Stimulated activated effector memory CD8-positive, alpha-beta T cell treated with anti-CD3 and anti-CD28 coated beads, Interleukin-12 subunit alpha, Interleukin-12 subunit beta, amount 100 ng/mL, for 72 hours (primary cell): ENCODE measurements at regions not wholly inside any gene's neighbourhood (a gene's known extent, or its start where the extent isn't known, plus 50 kb on each side); places are given as distances from the start of the nearest gene placed in this dataset.
A peak's percentile ranks its signal among the peaks of the same experiment; 100 is the strongest.

Experiments used
- ATAC-seq: fragments of 150-1000 bp; cut with Tn5 transposase; 2 replicates; pipeline ENCODE4 v1.10.0; 2021
- DNase-seq, 2 donors: peaks; one replicate each; pipeline ENCODE4 v3.0.0; 2021 to 2022; ENCODE audit warnings: low spot score in 2 of 2
- H3K27ac Mint-ChIP-seq: one replicate; pipeline ENCODE4 v1.8.0; 2022; ENCODE audit warnings: mild to moderate bottlenecking, mixed read lengths
- H3K36me3 Mint-ChIP-seq: one replicate; pipeline ENCODE4 v1.8.0; 2022; ENCODE audit warnings: mild to moderate bottlenecking, mixed read lengths
- H3K4me1 Mint-ChIP-seq: one replicate; pipeline ENCODE4 v1.8.0; 2022; ENCODE audit warnings: mixed read lengths
- H3K4me3 Mint-ChIP-seq: one replicate; pipeline ENCODE4 v1.8.0; 2022; ENCODE audit warnings: mild to moderate bottlenecking, mixed read lengths
- H3K9me3 Mint-ChIP-seq: one replicate; pipeline ENCODE4 v1.8.0; 2022; ENCODE audit warnings: mixed read lengths

GRCh38 chr12:118778077-118778476, 203.3 kb upstream of the SRRM4 start:
- H3K9me3 Mint-ChIP-seq: peaks cover 9% of the 10 kb centered on the region
- DNase-seq: no peak
- H3K4me3 Mint-ChIP-seq: no peak overlapping the region
- H3K4me1 Mint-ChIP-seq: no peaks in the 10 kb centered on the region
- no peak for ATAC-seq
- H3K36me3 Mint-ChIP-seq: no peaks in the 10 kb centered on the region
- no peak overlapping the region for H3K27ac Mint-ChIP-seq

- ATAC-seq (no peak), DNase-seq (no peak)
- no peaks in the 10 kb centered on the region for H3K36me3 Mint-ChIP-seq
- H3K27ac Mint-ChIP-seq: no peak overlapping the region
- H3K4me3 Mint-ChIP-seq: no peak overlapping the region
- H3K4me1 Mint-ChIP-seq: no peaks in the 10 kb centered on the region
- peaks cover 14% of the 10 kb centered on the region for H3K9me3 Mint-ChIP-seq
Observed at GRCh38 chr12:118780939-118781338, 200.4 kb upstream of the SRRM4 start.

GRCh38 chr12:118781692-118782091, 199.6 kb upstream of the SRRM4 start:
- Mint-ChIP-seq H3K36me3 (no peaks in the 10 kb centered on the region), H3K27ac (no peak overlapping the region), H3K9me3 (peaks cover 14% of the 10 kb centered on the region), H3K4me1 (no peaks in the 10 kb centered on the region), H3K4me3 (no peak overlapping the region)
- no peak for DNase-seq
- ATAC-seq: no peak

- no peaks in the 10 kb centered on the region for H3K36me3 Mint-ChIP-seq
- no peak for DNase-seq
- H3K4me1 Mint-ChIP-seq: no peaks in the 10 kb centered on the region
- H3K4me3 Mint-ChIP-seq: no peak overlapping the region
- no peak for ATAC-seq
- H3K27ac Mint-ChIP-seq: no peak overlapping the region
- H3K9me3 Mint-ChIP-seq: peaks cover 10% of the 10 kb centered on the region
Observed at GRCh38 chr12:118783703-118784102, 197.6 kb upstream of the SRRM4 start.

GRCh38 chr12:118790578-118790977, 190.8 kb upstream of the SRRM4 start:
- Mint-ChIP-seq H3K27ac (no peak overlapping the region), H3K4me1 (no peaks in the 10 kb centered on the region), H3K4me3 (no peak overlapping the region), H3K9me3 (peaks cover 5% of the 10 kb centered on the region), H3K36me3 (no peaks in the 10 kb centered on the region)
- ATAC-seq: no peak
- DNase-seq: no peak

GRCh38 chr12:118813778-118814357, 167.5 kb upstream of the SRRM4 start:
- H3K4me3 Mint-ChIP-seq: no peak overlapping the region
- H3K4me1 Mint-ChIP-seq: no peaks in the 10 kb centered on the region
- H3K9me3 Mint-ChIP-seq: peaks cover 9% of the 10 kb centered on the region
- H3K36me3 Mint-ChIP-seq: no peaks in the 10 kb centered on the region
- DNase-seq: no peak
- ATAC-seq: no peak
- H3K27ac Mint-ChIP-seq: no peak overlapping the region

GRCh38 chr12:118816296-118816695, 165.0 kb upstream of the SRRM4 start:
- Mint-ChIP-seq H3K36me3 (no peaks in the 10 kb centered on the region), H3K27ac (no peak overlapping the region), H3K9me3 (peaks cover 9% of the 10 kb centered on the region), H3K4me1 (no peaks in the 10 kb centered on the region), H3K4me3 (no peak overlapping the region)
- DNase-seq: no peak
- ATAC-seq: no peak

GRCh38 chr12:118821386-118821925, 159.9 kb upstream of the SRRM4 start:
- H3K36me3 Mint-ChIP-seq: no peaks in the 10 kb centered on the region
- DNase-seq (no peak), ATAC-seq (no peak)
- no peak overlapping the region for H3K27ac Mint-ChIP-seq
- peaks cover 8% of the 10 kb centered on the region for H3K9me3 Mint-ChIP-seq
- H3K4me1 Mint-ChIP-seq: no peaks in the 10 kb centered on the region
- no peak overlapping the region for H3K4me3 Mint-ChIP-seq

- Mint-ChIP-seq H3K36me3 (no peaks in the 10 kb centered on the region), H3K4me1 (no peaks in the 10 kb centered on the region), H3K4me3 (no peak overlapping the region), H3K9me3 (peaks cover 10% of the 10 kb centered on the region), H3K27ac (no peak overlapping the region)
- ATAC-seq (no peak), DNase-seq (no peak)
Observed at GRCh38 chr12:118822512-118822911, 158.8 kb upstream of the SRRM4 start.

- ATAC-seq: no peak
- no peak for DNase-seq
- H3K27ac Mint-ChIP-seq: no peak overlapping the region
- no peak overlapping the region for H3K4me3 Mint-ChIP-seq
- no peaks in the 10 kb centered on the region for H3K4me1 Mint-ChIP-seq
- H3K36me3 Mint-ChIP-seq: no peaks in the 10 kb centered on the region
- peaks cover 11% of the 10 kb centered on the region for H3K9me3 Mint-ChIP-seq
Observed at GRCh38 chr12:118827047-118827446, 154.3 kb upstream of the SRRM4 start.

- H3K9me3 Mint-ChIP-seq: peaks cover 11% of the 10 kb centered on the region
- H3K27ac Mint-ChIP-seq: no peak overlapping the region
- H3K4me3 Mint-ChIP-seq: no peak overlapping the region
- no peak for DNase-seq
- no peak for ATAC-seq
- no peaks in the 10 kb centered on the region for H3K4me1 Mint-ChIP-seq
- no peaks in the 10 kb centered on the region for H3K36me3 Mint-ChIP-seq
Observed at GRCh38 chr12:118827606-118828005, 153.7 kb upstream of the SRRM4 start.

GRCh38 chr12:118830296-118830695, 151.0 kb upstream of the SRRM4 start:
- Mint-ChIP-seq H3K36me3 (no peaks in the 10 kb centered on the region), H3K4me3 (no peak overlapping the region), H3K4me1 (no peaks in the 10 kb centered on the region), H3K27ac (no peak overlapping the region), H3K9me3 (peaks cover 14% of the 10 kb centered on the region)
- DNase-seq (no peak), ATAC-seq (peak; percentile 13)

- Mint-ChIP-seq H3K4me1 (no peaks in the 10 kb centered on the region), H3K27ac (no peak overlapping the region), H3K9me3 (peaks cover 11% of the 10 kb centered on the region), H3K4me3 (no peak overlapping the region), H3K36me3 (no peaks in the 10 kb centered on the region)
- DNase-seq: no peak
- no peak for ATAC-seq
Observed at GRCh38 chr12:118835926-118836325, 145.4 kb upstream of the SRRM4 start.

GRCh38 chr12:118840399-118840798, 140.9 kb upstream of the SRRM4 start:
- DNase-seq (no peak), ATAC-seq (no peak)
- peaks cover 7% of the 10 kb centered on the region for H3K9me3 Mint-ChIP-seq
- no peaks in the 10 kb centered on the region for H3K36me3 Mint-ChIP-seq
- H3K4me3 Mint-ChIP-seq: no peak overlapping the region
- H3K4me1 Mint-ChIP-seq: no peaks in the 10 kb centered on the region
- H3K27ac Mint-ChIP-seq: no peak overlapping the region

- no peaks in the 10 kb centered on the region for H3K4me1 Mint-ChIP-seq
- peaks cover 10% of the 10 kb centered on the region for H3K9me3 Mint-ChIP-seq
- H3K27ac Mint-ChIP-seq: no peak overlapping the region
- DNase-seq: no peak
- H3K4me3 Mint-ChIP-seq: no peak overlapping the region
- no peaks in the 10 kb centered on the region for H3K36me3 Mint-ChIP-seq
- no peak for ATAC-seq
Observed at GRCh38 chr12:118840878-118841277, 140.5 kb upstream of the SRRM4 start.

- no peak for ATAC-seq
- H3K4me3 Mint-ChIP-seq: no peak overlapping the region
- H3K27ac Mint-ChIP-seq: no peak overlapping the region
- H3K4me1 Mint-ChIP-seq: no peaks in the 10 kb centered on the region
- H3K36me3 Mint-ChIP-seq: no peaks in the 10 kb centered on the region
- DNase-seq: no peak
- H3K9me3 Mint-ChIP-seq: peaks cover 13% of the 10 kb centered on the region
Observed at GRCh38 chr12:118841588-118841987, 139.8 kb upstream of the SRRM4 start.

GRCh38 chr12:118842866-118843265, 138.5 kb upstream of the SRRM4 start:
- no peaks in the 10 kb centered on the region for H3K36me3 Mint-ChIP-seq
- peaks cover 15% of the 10 kb centered on the region for H3K9me3 Mint-ChIP-seq
- DNase-seq (no peak), ATAC-seq (no peak)
- H3K4me1 Mint-ChIP-seq: no peaks in the 10 kb centered on the region
- H3K4me3 Mint-ChIP-seq: no peak overlapping the region
- no peak overlapping the region for H3K27ac Mint-ChIP-seq
